ENCODE measurements at regions not wholly inside any gene's neighbourhood (a gene's known extent, or its start where the extent isn't known, plus 50 kb on each side); places are given as distances from the start of the nearest gene placed in this dataset.

- DNase-seq (ENCODE audit: low read depth), result no peak
- H3K4me3 ChIP-seq (ENCODE audit: low read depth, low read length), result no peak overlapping the region
- TF ChIP-seq CTCF (IDR thresholded peaks at IDR 0.05; ENCODE audit: control insufficient read depth, extremely low read depth, insufficient read depth), result no peak
Observed at GRCh38 chr3:115388166-115388565, 235.1 kb upstream of the GAP43 start.

GRCh38 chr3:115388811-115389210 lies 234.5 kb upstream of the GAP43 start:
- no peak for TF ChIP-seq CTCF (IDR thresholded peaks at IDR 0.05; ENCODE audit: control insufficient read depth, extremely low read depth, insufficient read depth)
- H3K4me3 ChIP-seq (ENCODE audit: low read depth, low read length), result no peak overlapping the region
- no peak for DNase-seq (ENCODE audit: low read depth)

- no peak overlapping the region for H3K4me3 ChIP-seq (ENCODE audit: low read depth, low read length)
- no peak for DNase-seq (ENCODE audit: low read depth)
- TF ChIP-seq CTCF (IDR thresholded peaks at IDR 0.05; ENCODE audit: control insufficient read depth, extremely low read depth, insufficient read depth), result no peak
Observed at GRCh38 chr3:115396801-115397200, 226.5 kb upstream of the GAP43 start.

GRCh38 chr3:115397433-115397832 lies 225.9 kb upstream of the GAP43 start:
- no peak for TF ChIP-seq CTCF (IDR thresholded peaks at IDR 0.05; ENCODE audit: control insufficient read depth, extremely low read depth, insufficient read depth)
- H3K4me3 ChIP-seq (ENCODE audit: low read depth, low read length), result no peak overlapping the region
- DNase-seq (ENCODE audit: low read depth), result no peak

- no peak for DNase-seq (ENCODE audit: low read depth)
- no peak overlapping the region for H3K4me3 ChIP-seq (ENCODE audit: low read depth, low read length)
- TF ChIP-seq CTCF (IDR thresholded peaks at IDR 0.05; ENCODE audit: control insufficient read depth, extremely low read depth, insufficient read depth), result no peak
Observed at GRCh38 chr3:115398506-115398905, 224.8 kb upstream of the GAP43 start.

- no peak for DNase-seq (ENCODE audit: low read depth)
- no peak overlapping the region for H3K4me3 ChIP-seq (ENCODE audit: low read depth, low read length)
- no peak for TF ChIP-seq CTCF (IDR thresholded peaks at IDR 0.05; ENCODE audit: control insufficient read depth, extremely low read depth, insufficient read depth)
Observed at GRCh38 chr3:115399750-115400149, 223.6 kb upstream of the GAP43 start.

GRCh38 chr3:115401298-115401697 lies 222.0 kb upstream of the GAP43 start:
- DNase-seq (ENCODE audit: low read depth), result no peak
- no peak for TF ChIP-seq CTCF (IDR thresholded peaks at IDR 0.05; ENCODE audit: control insufficient read depth, extremely low read depth, insufficient read depth)
- no peak overlapping the region for H3K4me3 ChIP-seq (ENCODE audit: low read depth, low read length)
